Globus pallidus (tissue), 1 donor: ENCODE measurements at regions not wholly inside any gene's neighbourhood (a gene's known extent, or its start where the extent isn't known, plus 50 kb on each side); places are given as distances from the start of the nearest gene placed in this dataset.

Source experiments
- DNase-seq: peaks from one replicate; pipeline ENCODE4 v3.0.0-alpha.2; 2015; ENCODE audit warnings: low spot score

- DNase-seq, result no peak
Measured at GRCh38 chr11:95512682-95513081, 276.9 kb downstream of the FAM76B start.

GRCh38 chr11:95512177-95512576 lies 277.4 kb downstream of the FAM76B start:
- no peak for DNase-seq

- no peak for DNase-seq
Measured at GRCh38 chr11:95508219-95508890, 277.4 kb upstream of the SESN3 start.

GRCh38 chr11:95507794-95508193 lies 276.8 kb upstream of the SESN3 start:
- DNase-seq, result no peak

DNA sequence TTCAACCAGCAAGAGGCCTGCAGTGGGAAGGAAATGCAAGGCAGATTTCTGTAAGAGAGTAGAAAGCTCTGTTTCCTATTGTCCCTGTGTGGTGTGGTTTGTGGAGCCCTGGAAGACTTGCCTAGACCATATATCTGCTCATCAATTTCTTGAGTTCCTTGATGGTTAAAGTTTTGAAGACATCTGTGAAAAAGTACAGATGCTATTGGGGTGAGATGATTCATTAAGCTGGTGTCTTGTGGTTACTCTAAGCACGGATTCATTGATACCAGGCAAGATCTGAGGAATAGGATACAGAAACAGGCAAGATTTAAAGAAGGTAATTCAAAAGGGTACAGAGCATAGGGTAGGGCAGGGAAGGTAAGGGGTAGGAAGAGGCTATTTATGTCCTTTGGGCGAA lies 275.8 kb upstream of the SESN3 start:
- no peak for DNase-seq

GRCh38 chr11:95505927-95506426 lies 275.0 kb upstream of the SESN3 start:
- no peak for DNase-seq

DNA sequence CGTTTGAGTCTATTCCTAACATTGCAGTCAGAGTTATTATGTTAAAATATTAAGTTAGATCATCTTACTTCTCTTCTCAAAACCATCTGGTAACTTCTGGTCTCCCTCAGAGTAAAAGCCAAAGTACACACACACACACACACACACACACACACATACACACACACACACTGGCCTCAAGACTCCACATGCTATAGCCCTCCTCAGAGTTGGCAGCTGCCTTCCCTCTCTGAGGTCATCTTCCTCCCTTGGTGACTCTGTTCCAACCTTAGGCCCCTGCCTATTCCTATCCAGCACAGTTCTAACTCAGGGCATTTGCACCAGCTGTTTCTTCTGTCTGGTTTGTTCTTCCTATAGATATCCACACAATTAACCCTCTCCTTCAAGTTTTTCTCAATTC lies 272.0 kb upstream of the SESN3 start:
- DNase-seq, result no peak

DNA sequence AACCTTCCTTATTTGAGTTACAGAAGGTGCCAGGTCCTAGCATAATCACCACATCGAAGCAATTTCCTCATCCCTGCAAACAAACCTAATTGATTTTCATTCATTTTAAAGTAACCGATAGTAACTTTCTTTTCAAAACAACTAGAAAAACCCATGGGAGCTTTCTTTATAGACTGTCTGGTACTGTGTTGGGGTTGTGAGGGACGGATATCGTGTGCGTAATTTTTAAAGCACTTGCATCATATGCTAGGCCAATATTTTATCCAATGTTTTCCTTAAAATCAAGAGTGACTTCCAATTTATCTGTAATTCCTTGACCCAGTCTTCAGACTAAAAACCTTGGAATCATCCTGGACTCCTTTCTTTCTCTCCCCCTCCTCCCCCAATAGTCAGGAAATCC lies 271.5 kb upstream of the SESN3 start:
- no peak for DNase-seq

- no peak for DNase-seq
Measured at GRCh38 chr11:95501761-95502266, 270.8 kb upstream of the SESN3 start.

DNA sequence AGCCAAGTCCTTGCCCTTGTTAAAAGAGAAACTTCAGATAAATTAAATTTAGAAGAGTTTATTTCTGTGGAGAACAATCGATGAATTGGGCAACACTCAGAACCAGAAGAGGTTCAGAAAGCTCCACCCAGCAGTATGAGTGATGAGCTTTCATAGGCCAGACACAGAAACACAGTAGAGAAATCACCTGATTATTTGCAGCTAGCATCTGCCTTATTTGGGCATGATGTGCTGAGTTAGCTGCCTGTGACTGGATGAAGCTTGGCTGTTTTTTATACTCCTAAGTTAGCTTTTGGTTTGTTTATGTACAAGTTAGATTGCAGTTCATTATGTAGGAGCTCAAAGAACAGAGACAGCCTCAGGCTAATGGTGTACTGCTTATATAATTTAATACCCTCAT lies 269.5 kb upstream of the SESN3 start:
- no peak for DNase-seq

- DNase-seq, result no peak
Measured at GRCh38 chr11:95499516-95500135, 268.6 kb upstream of the SESN3 start.

- DNase-seq, result no peak
Measured at GRCh38 chr11:95498722-95499425, 267.9 kb upstream of the SESN3 start.

DNA sequence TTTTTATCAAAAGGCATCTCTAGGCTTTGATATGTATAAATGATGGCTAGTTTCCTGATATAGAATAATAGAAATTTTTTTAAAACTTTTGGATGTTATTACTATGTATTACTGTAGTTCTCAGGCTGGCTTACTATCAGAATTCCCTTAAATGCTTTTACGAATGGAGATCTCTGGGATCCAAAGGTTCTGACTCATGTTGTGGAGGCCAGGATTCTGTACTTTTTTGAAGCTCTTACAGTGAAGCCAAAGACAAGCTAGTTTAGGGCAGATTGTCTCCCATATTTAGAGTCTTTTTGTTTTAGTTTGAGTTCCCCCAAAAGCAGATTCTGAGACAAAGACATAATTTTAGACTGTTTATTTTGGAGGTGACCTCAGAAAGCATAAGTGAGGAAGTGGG lies 265.9 kb upstream of the SESN3 start:
- no peak for DNase-seq

GRCh38 chr11:95495706-95496105 lies 264.7 kb upstream of the SESN3 start:
- no peak for DNase-seq

GRCh38 chr11:95494856-95495255 lies 263.9 kb upstream of the SESN3 start:
- DNase-seq, result no peak

GRCh38 chr11:95494167-95494566 lies 263.2 kb upstream of the SESN3 start:
- DNase-seq, result no peak

DNA sequence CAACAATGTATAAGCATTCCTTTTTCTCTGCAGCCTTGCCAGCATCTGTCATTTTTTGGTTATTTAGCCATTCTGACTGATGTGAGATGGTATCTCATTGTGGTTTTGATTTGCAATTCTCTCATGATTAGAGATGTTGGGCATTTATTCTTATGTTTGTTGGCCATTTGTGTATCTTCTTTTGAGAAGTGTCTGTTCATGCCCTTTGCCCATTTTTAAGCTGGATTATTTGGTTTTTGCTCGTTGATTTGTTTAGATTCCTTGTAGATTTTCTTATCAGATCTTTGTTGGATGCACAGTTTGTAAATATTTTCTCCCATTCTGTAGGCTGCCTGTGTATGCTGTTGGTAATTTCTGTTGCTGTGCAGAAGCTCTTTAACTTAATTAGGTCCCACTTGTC lies 259.6 kb upstream of the SESN3 start:
- no peak for DNase-seq

GRCh38 chr11:95487938-95488337 lies 256.9 kb upstream of the SESN3 start:
- no peak for DNase-seq

DNA sequence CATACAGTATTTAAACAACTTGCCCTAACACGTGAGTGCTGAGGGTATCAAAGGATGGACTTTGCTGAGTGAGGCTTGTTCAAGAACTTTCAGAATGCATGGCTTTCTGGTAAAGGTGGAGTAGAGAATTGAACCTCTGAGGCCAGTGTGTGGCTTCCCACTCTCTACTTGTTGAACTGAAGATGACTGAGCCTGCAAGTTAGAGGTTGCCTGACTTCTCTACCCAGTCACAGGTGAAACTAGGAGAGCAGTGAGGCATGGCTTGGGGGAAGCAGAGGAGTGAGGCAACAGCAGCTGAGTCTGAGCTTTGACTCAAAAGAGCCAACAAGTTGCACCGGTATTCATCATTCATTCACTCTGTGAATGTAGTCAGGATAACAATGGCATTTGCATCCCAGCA lies 256.4 kb upstream of the SESN3 start:
- DNase-seq, result no peak

DNA sequence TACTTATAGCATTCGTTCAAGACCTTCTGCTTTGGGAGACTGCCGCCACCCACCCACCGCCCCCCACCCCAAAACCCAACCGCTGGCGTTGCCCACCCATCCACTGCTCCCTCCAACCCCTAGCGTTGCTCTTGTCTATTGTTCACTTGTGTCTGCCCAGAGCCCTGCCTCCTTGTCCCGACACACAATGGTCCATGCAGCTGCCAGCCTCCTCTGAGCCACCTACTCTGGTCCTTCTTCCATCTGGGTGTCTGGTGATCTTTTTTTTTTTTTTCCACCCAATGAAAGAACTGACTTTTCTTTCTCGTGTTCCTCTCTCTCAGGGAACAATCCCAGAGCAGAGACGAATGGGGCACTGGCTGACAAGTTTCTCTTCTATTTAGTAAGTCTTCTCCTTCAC lies 256.0 kb upstream of the SESN3 start:
- peak; percentile 59 for DNase-seq

DNA sequence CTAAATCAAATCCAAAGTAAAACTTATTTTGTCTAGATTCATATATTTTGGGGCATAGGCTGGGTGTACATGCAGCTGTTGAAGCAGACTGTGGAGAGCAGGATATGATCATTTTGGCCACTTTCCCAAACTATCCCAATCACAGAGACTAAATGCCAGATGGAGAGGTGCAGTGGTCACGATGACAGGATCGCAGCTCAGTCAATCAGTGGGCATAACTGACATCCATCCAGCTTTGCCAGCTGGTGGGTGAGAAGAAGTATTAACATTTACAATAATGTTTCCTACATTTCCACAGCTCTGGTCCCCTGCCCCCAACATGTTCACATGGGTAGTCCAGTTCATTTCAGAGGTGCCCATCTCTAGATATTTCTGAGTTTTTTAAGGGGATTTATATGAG lies 255.5 kb upstream of the SESN3 start:
- peak; percentile 5 for DNase-seq

DNA sequence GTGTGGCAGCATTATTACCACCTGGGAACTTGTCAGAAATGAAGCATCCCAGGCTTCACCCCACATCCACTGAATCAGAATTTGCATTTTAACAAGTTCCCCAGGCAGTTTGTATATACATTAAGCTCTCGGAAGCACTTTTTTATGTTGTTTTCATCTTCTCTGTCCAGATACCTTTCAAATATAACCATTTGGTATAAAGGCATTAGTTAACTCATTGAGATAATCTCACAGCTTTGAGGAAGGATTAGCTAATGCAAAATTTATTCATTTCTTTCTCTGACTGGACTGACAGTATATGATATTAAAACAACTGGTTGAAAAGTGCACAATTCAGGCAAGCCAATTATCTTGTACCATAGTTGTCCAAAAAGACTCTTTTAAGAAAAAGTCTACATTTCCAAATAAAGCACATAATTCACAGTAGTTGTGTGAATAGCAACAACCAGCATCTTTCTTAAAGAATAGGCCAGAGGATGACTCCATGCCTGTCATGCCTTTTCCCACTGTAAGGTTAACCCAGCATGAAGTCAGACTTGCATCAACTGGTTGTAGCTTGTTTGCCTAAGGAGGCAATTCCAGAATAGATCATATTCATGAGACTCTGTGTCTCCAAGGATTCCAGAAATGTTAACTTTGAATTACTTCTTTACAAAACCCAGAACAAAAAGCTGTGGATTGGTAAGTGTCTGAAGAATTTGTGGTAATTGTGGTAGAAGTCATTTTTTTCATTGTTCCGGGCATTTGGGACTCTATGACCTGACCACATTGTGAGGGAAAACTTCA lies 254.3 kb upstream of the SESN3 start:
- DNase-seq, result no peak
